ENCODE measurements at regions not wholly inside any gene's neighbourhood (a gene's known extent, or its start where the extent isn't known, plus 50 kb on each side); places are given as distances from the start of the nearest gene placed in this dataset.

DNA sequence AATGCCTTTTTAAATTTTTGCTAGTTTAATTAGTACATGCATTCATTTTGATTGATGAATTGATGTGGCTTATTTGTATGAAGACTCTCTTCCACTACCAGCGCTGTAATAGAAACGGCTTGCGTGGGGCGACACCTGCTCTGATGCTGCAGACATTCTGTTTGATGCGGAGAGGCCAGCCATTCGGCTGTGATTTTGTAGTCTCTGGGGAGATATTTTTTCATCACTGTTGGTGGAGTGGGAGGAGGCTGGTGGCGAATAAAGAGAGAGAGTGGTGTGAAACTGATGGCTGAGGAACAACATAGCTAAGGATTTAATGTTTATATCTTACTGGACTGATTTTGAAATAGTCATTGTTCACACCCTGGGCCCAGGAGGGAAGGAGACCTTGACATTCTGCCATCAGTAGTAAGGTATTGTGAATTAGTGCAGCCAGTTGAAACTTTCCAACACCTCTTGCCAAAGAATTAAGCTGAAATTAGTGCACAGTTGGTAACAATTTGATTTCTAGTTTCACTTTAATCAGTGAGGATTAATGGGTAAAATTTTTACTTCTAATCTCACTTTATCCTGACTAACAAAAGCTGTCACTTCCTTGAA, 224.1 kb downstream of the MTX2 start (continued):
- no peak for TF ChIP-seq YY1 (IDR thresholded peaks at IDR 0.05)
- no peak for TF ChIP-seq EGR1 (IDR thresholded peaks at IDR 0.05; ENCODE audit: low read depth in 2 of 2)
- no peak for TF ChIP-seq FOXA2 (IDR thresholded peaks at IDR 0.05)

DNA sequence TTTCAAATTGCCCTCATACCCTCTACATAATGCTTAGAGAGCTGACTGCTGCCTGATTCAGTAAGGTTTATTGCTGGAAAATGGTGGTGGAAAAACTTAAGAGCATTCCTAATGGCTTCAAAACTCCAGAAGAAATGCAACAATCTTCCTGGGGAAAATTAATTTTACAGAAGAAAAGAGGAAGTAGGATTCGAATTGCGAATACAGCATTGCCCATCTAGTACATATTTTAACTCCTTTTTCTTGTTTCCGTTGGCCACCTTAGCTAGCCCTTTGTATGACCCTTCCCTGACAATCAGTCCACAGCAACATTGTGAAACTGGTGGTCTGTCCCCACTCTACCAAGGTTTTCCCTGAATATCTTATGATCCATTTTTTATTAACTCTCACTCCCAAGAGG, 224.7 kb downstream of the MTX2 start:
- WGBS, result 82% methylated on average over 3 of the region's 3 CpGs

More for the DNA sequence above, 224.7 kb downstream of the MTX2 start:
- no peak for DNase-seq (ENCODE audit: low spot score)
- TF ChIP-seq JUND (IDR thresholded peaks at IDR 0.05) (no peak), FOXA1 (IDR thresholded peaks at IDR 0.05) (no peak), NR2F2 (IDR thresholded peaks at IDR 0.05) (no peak), RXRA (IDR thresholded peaks at IDR 0.05) (no peak), SP1 (IDR thresholded peaks at IDR 0.05) (no peak), TAF1 (conservative IDR thresholded peaks at IDR 0.05) (no peak), HNF4G (IDR thresholded peaks at IDR 0.05) (no peak), FOXA2 (IDR thresholded peaks at IDR 0.05) (no peak), HNF4A (conservative IDR thresholded peaks at IDR 0.05) (no peak), RAD21 (IDR thresholded peaks at IDR 0.05) (no peak), EGR1 (IDR thresholded peaks at IDR 0.05; ENCODE audit: low read depth in 2 of 2) (no peak), GABPA (IDR thresholded peaks at IDR 0.05 in 1 of 2, conservative IDR thresholded peaks at IDR 0.05 in 1 of 2) (no peak), YY1 (IDR thresholded peaks at IDR 0.05) (no peak)
- TF ChIP-seq, protein P1, sequence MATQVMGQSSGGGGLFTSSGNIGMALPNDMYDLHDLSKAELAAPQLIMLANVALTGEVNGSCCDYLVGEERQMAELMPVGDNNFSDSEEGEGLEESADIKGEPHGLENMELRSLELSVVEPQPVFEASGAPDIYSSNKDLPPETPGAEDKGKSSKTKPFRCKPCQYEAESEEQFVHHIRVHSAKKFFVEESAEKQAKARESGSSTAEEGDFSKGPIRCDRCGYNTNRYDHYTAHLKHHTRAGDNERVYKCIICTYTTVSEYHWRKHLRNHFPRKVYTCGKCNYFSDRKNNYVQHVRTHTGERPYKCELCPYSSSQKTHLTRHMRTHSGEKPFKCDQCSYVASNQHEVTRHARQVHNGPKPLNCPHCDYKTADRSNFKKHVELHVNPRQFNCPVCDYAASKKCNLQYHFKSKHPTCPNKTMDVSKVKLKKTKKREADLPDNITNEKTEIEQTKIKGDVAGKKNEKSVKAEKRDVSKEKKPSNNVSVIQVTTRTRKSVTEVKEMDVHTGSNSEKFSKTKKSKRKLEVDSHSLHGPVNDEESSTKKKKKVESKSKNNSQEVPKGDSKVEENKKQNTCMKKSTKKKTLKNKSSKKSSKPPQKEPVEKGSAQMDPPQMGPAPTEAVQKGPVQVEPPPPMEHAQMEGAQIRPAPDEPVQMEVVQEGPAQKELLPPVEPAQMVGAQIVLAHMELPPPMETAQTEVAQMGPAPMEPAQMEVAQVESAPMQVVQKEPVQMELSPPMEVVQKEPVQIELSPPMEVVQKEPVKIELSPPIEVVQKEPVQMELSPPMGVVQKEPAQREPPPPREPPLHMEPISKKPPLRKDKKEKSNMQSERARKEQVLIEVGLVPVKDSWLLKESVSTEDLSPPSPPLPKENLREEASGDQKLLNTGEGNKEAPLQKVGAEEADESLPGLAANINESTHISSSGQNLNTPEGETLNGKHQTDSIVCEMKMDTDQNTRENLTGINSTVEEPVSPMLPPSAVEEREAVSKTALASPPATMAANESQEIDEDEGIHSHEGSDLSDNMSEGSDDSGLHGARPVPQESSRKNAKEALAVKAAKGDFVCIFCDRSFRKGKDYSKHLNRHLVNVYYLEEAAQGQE (IDR thresholded peaks at IDR 0.05), result no peak
- TF ChIP-seq, protein P2, sequence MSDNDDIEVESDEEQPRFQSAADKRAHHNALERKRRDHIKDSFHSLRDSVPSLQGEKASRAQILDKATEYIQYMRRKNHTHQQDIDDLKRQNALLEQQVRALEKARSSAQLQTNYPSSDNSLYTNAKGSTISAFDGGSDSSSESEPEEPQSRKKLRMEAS (IDR thresholded peaks at IDR 0.05), result no peak
- TF ChIP-seq, protein P3, sequence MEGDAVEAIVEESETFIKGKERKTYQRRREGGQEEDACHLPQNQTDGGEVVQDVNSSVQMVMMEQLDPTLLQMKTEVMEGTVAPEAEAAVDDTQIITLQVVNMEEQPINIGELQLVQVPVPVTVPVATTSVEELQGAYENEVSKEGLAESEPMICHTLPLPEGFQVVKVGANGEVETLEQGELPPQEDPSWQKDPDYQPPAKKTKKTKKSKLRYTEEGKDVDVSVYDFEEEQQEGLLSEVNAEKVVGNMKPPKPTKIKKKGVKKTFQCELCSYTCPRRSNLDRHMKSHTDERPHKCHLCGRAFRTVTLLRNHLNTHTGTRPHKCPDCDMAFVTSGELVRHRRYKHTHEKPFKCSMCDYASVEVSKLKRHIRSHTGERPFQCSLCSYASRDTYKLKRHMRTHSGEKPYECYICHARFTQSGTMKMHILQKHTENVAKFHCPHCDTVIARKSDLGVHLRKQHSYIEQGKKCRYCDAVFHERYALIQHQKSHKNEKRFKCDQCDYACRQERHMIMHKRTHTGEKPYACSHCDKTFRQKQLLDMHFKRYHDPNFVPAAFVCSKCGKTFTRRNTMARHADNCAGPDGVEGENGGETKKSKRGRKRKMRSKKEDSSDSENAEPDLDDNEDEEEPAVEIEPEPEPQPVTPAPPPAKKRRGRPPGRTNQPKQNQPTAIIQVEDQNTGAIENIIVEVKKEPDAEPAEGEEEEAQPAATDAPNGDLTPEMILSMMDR (IDR thresholded peaks at IDR 0.05; ENCODE audit: low read depth, low read length, missing input control), result no peak
- TF ChIP-seq, protein P4, sequence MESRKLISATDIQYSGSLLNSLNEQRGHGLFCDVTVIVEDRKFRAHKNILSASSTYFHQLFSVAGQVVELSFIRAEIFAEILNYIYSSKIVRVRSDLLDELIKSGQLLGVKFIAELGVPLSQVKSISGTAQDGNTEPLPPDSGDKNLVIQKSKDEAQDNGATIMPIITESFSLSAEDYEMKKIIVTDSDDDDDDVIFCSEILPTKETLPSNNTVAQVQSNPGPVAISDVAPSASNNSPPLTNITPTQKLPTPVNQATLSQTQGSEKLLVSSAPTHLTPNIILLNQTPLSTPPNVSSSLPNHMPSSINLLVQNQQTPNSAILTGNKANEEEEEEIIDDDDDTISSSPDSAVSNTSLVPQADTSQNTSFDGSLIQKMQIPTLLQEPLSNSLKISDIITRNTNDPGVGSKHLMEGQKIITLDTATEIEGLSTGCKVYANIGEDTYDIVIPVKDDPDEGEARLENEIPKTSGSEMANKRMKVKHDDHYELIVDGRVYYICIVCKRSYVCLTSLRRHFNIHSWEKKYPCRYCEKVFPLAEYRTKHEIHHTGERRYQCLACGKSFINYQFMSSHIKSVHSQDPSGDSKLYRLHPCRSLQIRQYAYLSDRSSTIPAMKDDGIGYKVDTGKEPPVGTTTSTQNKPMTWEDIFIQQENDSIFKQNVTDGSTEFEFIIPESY (IDR thresholded peaks at IDR 0.05), result no peak
- TF ChIP-seq, protein P5, sequence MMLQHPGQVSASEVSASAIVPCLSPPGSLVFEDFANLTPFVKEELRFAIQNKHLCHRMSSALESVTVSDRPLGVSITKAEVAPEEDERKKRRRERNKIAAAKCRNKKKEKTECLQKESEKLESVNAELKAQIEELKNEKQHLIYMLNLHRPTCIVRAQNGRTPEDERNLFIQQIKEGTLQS (IDR thresholded peaks at IDR 0.05), result no peak
- H3K27me3 ChIP-seq (ENCODE audit: control insufficient read depth in 4 of 4, insufficient read depth in 4 of 4, low read length in 3 of 4), result peaks cover 0 to 4% (median 1%) of the 10 kb centered on the region in 4 donors
- no peaks in the 10 kb centered on the region for H3K9me3 ChIP-seq (ENCODE audit: control insufficient read depth in 4 of 4, low read length in 3 of 4)
- peaks cover 0 to 3% (median 0%) of the 10 kb centered on the region in 4 donors for H3K4me1 ChIP-seq (ENCODE audit: control insufficient read depth in 4 of 4, insufficient read depth in 4 of 4, low read length in 3 of 4)
- no peak overlapping the region for H3K4me3 ChIP-seq (ENCODE audit: low read depth in 1 of 3, low read length in 3 of 3)
- H3K36me3 ChIP-seq (ENCODE audit: control insufficient read depth in 4 of 4, insufficient read depth in 3 of 4, low read depth in 1 of 4, low read length in 3 of 4), result no peaks in the 10 kb centered on the region
- no peak overlapping the region for H3K9ac ChIP-seq (ENCODE audit: low read depth in 1 of 2, low read length in 2 of 2)
- no peak overlapping the region for H3K27ac ChIP-seq (ENCODE audit: low read depth in 1 of 2, low read length in 2 of 2)
